Liver (tissue), 8 donors: ENCODE measurements at regions not wholly inside any gene's neighbourhood (a gene's known extent, or its start where the extent isn't known, plus 50 kb on each side); places are given as distances from the start of the nearest gene placed in this dataset.
"Not testable (repeated sequence)": the region's sequence is repeated elsewhere in the genome, so short reads cannot be mapped to it uniquely, and the experiment has no call there.

ENCODE experiments used
- DNase-seq: peaks from one replicate; pipeline ENCODE4 v3.0.0-alpha.2; 2017; ENCODE audit warnings: low spot score
- H3K27ac ChIP-seq, 2 donors: one replicate each; pipeline ENCODE4 v1.7.0; 2013; ENCODE audit warnings: inconsistent platforms in 2 of 2, low read length in 2 of 2, control low read depth in 1 of 2, low read depth in 1 of 2, mild to moderate bottlenecking in 1 of 2
- H3K27me3 ChIP-seq, 4 donors: one replicate each; pipeline versions ENCODE4 v1.6.1 to v1.7.0; 2013; ENCODE audit warnings: low read length in 3 of 4, inconsistent platforms in 1 of 4, mild to moderate bottlenecking in 1 of 4, moderate library complexity in 1 of 4; ENCODE audit not compliant: control insufficient read depth in 4 of 4, insufficient read depth in 4 of 4
- H3K36me3 ChIP-seq, 4 donors: one replicate each; pipeline versions ENCODE4 v1.6.1 to v1.7.0; 2013; ENCODE audit warnings: low read length in 3 of 4, mild to moderate bottlenecking in 3 of 4, low read depth in 1 of 4, moderate library complexity in 1 of 4; ENCODE audit not compliant: control insufficient read depth in 4 of 4, insufficient read depth in 3 of 4
- H3K4me1 ChIP-seq, 4 donors: one replicate each; pipeline versions ENCODE4 v1.6.1 to v1.7.0; 2013; ENCODE audit warnings: low read length in 3 of 4, mild to moderate bottlenecking in 3 of 4, moderate library complexity in 1 of 4; ENCODE audit not compliant: control insufficient read depth in 4 of 4, insufficient read depth in 4 of 4
- H3K4me3 ChIP-seq, 3 donors: one replicate each; pipeline versions ENCODE4 v1.6.1 to v1.7.0; 2013; ENCODE audit warnings: low read length in 3 of 3, control low read depth in 1 of 3, low read depth in 1 of 3, mild to moderate bottlenecking in 1 of 3
- H3K9ac ChIP-seq, 2 donors: one replicate each; pipeline ENCODE4 v1.7.0; 2013; ENCODE audit warnings: low read length in 2 of 2, mild to moderate bottlenecking in 2 of 2, moderate library complexity in 2 of 2, control low read depth in 1 of 2, low read depth in 1 of 2
- H3K9me3 ChIP-seq, 4 donors: one replicate each; pipeline versions ENCODE4 v1.6.1 to v1.7.0; 2013; ENCODE audit warnings: low read length in 3 of 4; ENCODE audit not compliant: control insufficient read depth in 4 of 4
- ATF3 ChIP-seq: IDR thresholded peaks from 2 replicates; pipeline ENCODE4 v1.6.1; 2016; ENCODE audit warnings: antibody characterized with exemption
- CTCF ChIP-seq: fragments of 150-350 bp; IDR thresholded peaks from 2 replicates; pipeline ENCODE4 v1.5.1; 2017; ENCODE audit warnings: improper control_type of control experiment, low read depth, low read length; ENCODE audit not compliant: missing input control
- EGR1 ChIP-seq, 2 donors: IDR thresholded peaks; 2 replicates each; pipeline ENCODE4 v1.6.1; 2016 to 2018; ENCODE audit warnings: antibody characterized with exemption in 2 of 2, low read depth in 2 of 2
- FOXA1 ChIP-seq: IDR thresholded peaks from 2 replicates; pipeline ENCODE4 v1.6.1; 2016; ENCODE audit warnings: antibody characterized with exemption
- FOXA2 ChIP-seq: IDR thresholded peaks from 2 replicates; pipeline ENCODE4 v1.6.1; 2016; ENCODE audit warnings: antibody characterized with exemption
- GABPA ChIP-seq, 2 donors: IDR thresholded peaks in 1 of 2; conservative IDR thresholded peaks in 1 of 2; 2 replicates each; pipeline ENCODE4 v1.6.1; 2016; ENCODE audit warnings: antibody characterized with exemption in 2 of 2, mild to moderate bottlenecking in 1 of 2, moderate library complexity in 1 of 2
- HNF4A ChIP-seq, 2 donors: conservative IDR thresholded peaks; 2 replicates each; pipeline ENCODE4 v1.6.1; 2016; ENCODE audit warnings: antibody characterized with exemption in 2 of 2, mild to moderate bottlenecking in 2 of 2
- HNF4G ChIP-seq: IDR thresholded peaks from 2 replicates; pipeline ENCODE4 v1.6.1; 2016; ENCODE audit warnings: antibody characterized with exemption
- JUND ChIP-seq, 2 donors: IDR thresholded peaks; 2 replicates each; pipeline ENCODE4 v1.6.1; 2016; ENCODE audit warnings: antibody characterized with exemption in 2 of 2
- MAX ChIP-seq: IDR thresholded peaks from 2 replicates; pipeline ENCODE4 v1.6.1; 2016; ENCODE audit warnings: antibody characterized with exemption
- NR2F2 ChIP-seq: IDR thresholded peaks from 2 replicates; pipeline ENCODE4 v1.6.1; 2016; ENCODE audit warnings: antibody characterized with exemption
- RAD21 ChIP-seq, 2 donors: IDR thresholded peaks; 2 replicates each; pipeline ENCODE4 v1.6.1; 2016; ENCODE audit warnings: antibody characterized with exemption in 2 of 2, mild to moderate bottlenecking in 2 of 2
- REST ChIP-seq: IDR thresholded peaks from 2 replicates; pipeline ENCODE4 v1.6.1; 2016; ENCODE audit warnings: antibody characterized with exemption, mild to moderate bottlenecking
- RXRA ChIP-seq, 2 donors: IDR thresholded peaks; 2 replicates each; pipeline ENCODE4 v1.6.1; 2017 to 2018; ENCODE audit warnings: antibody characterized with exemption in 2 of 2, mild to moderate bottlenecking in 1 of 2
- SP1 ChIP-seq: IDR thresholded peaks from 2 replicates; pipeline ENCODE4 v1.6.1; 2018; ENCODE audit warnings: antibody characterized with exemption, mild to moderate bottlenecking
- TAF1 ChIP-seq: conservative IDR thresholded peaks from 2 replicates; pipeline ENCODE4 v1.6.1; 2016; ENCODE audit warnings: antibody characterized with exemption, mild to moderate bottlenecking
- YY1 ChIP-seq: IDR thresholded peaks from 2 replicates; pipeline ENCODE4 v1.6.1; 2016; ENCODE audit warnings: antibody characterized with exemption, mild to moderate bottlenecking
- ZBTB33 ChIP-seq: IDR thresholded peaks from 2 replicates; pipeline ENCODE4 v1.6.1; 2016; ENCODE audit warnings: antibody characterized with exemption
- WGBS: extraction: QIAGEN DNeasy Blood & Tissue Kit; methylation state at CpG from one replicate; pipeline ENCODE4 v1.1.7; 2013; 5-methylcytosine and 5-hydroxymethylcytosine counted together
- donor health status: healthy.
- donor health status: healthy.
- donor health status: healthy.
- donor health status: healthy.
- donor health status: healthy.

- H3K9ac ChIP-seq: no peak overlapping the region
- no peaks in the 10 kb centered on the region for H3K4me1 ChIP-seq
- no peak for DNase-seq
- 78% methylated on average over 7 of the region's 7 CpGs for WGBS
- H3K4me3 ChIP-seq: no peak overlapping the region
- no peaks in the 10 kb centered on the region for H3K9me3 ChIP-seq
- H3K36me3 ChIP-seq: no peaks in the 10 kb centered on the region
- H3K27me3 ChIP-seq: no peaks in the 10 kb centered on the region
- TF ChIP-seq RXRA (IDR thresholded peaks at IDR 0.05) (no peak), CTCF (no peak), GABPA (IDR thresholded peaks at IDR 0.05 in 1 of 2, conservative IDR thresholded peaks at IDR 0.05 in 1 of 2) (no peak), NR2F2 (no peak), JUND (IDR thresholded peaks at IDR 0.05) (no peak), ZBTB33 (no peak), YY1 (no peak), EGR1 (IDR thresholded peaks at IDR 0.05; ENCODE audit: low read depth in 2 of 2) (no peak), FOXA1 (no peak), REST (no peak), RAD21 (IDR thresholded peaks at IDR 0.05) (no peak), HNF4G (no peak), MAX (no peak), FOXA2 (no peak), TAF1 (no peak), SP1 (no peak)
- H3K27ac ChIP-seq: no peak overlapping the region
Measured at GRCh38 chr10:25869067-25869591, 64.9 kb upstream of the MYO3A start.

GRCh38 chr10:25869609-25870008, 64.4 kb upstream of the MYO3A start:
- DNase-seq: no peak
- 84% methylated on average over 3 of the region's 3 CpGs for WGBS
- H3K4me3 ChIP-seq: no peak overlapping the region
- no peaks in the 10 kb centered on the region for H3K9me3 ChIP-seq
- H3K27ac ChIP-seq: no peak overlapping the region
- H3K27me3 ChIP-seq: no peaks in the 10 kb centered on the region
- no peaks in the 10 kb centered on the region for H3K4me1 ChIP-seq
- no peak overlapping the region for H3K9ac ChIP-seq
- TF ChIP-seq MAX (no peak), HNF4A (conservative IDR thresholded peaks at IDR 0.05) (no peak), SP1 (no peak), FOXA2 (no peak), RAD21 (IDR thresholded peaks at IDR 0.05) (no peak), ATF3 (no peak), YY1 (no peak), REST (no peak)
- no peaks in the 10 kb centered on the region for H3K36me3 ChIP-seq

GRCh38 chr10:25874402-25874801, 59.6 kb upstream of the MYO3A start:
- H3K4me3 ChIP-seq, H3K4me1 ChIP-seq, H3K27me3 ChIP-seq, H3K9ac ChIP-seq, H3K27ac ChIP-seq, DNase-seq, H3K9me3 ChIP-seq, H3K36me3 ChIP-seq: not testable (repeated sequence)
- WGBS: 62% methylated on average over 2 of the region's 2 CpGs
